ENCODE measurements at regions not wholly inside any gene's neighbourhood (a gene's known extent, or its start where the extent isn't known, plus 50 kb on each side); places are given as distances from the start of the nearest gene placed in this dataset.

DNA sequence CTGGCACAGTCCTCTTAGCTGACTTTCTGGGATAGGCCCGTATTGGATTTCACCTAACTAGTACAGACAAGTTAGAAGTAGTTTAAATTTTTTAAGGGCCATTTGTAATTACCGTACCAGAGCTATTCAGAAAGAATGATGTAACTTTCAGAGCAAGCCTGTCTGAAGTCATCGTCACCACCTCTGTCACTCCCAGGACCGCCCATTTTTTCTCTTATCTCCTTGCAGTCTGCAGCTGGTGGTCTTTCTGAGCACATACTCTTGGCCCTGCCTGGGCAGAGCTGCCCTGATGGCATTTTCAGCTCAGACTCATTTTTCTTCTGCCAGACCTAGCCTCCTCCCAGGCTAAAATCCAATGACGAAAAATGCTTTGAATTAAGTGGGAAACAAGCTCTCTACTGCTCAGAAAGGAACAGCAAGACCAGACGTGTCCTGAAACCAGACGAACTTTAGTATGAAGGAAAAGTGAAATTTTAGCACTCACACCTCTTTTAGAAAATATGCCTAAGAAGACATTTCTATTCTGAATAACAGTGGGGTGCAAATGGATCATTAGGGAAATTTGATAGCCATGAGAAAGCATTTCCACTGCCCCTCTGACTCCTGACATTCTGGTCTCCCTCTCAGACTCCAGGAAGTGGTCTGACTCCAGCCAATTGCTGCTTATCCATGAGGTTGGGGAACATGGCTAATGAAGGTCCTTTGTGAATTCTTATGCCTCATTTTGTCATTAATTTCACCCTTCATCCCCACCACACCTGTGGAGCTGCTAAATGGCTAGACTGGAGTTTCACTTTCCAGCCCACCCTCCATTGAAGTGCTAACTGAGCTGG lies 162.4 kb upstream of the GYPA start:
- no peak for DNase-seq (ENCODE audit: low read depth)

DNA sequence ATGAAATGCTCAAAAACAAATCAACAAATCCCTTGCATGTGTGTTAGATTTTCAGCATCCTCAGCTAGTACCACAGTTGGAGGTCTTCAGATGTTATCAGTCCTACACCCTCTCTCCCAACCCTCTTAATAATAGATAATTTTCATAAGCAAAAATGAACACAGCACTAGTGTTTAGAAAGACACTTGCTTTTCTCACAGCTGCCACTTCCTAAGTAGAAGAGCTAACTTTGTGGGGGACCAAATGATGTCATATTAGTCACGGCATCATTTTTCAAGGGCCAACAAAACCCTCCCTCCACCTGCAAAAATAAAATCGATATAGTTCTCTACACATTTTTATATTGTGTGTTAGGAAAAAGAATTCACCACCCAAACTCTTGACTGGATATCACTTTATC lies 163.5 kb upstream of the GYPA start:
- DNase-seq (ENCODE audit: low read depth), result no peak

DNA sequence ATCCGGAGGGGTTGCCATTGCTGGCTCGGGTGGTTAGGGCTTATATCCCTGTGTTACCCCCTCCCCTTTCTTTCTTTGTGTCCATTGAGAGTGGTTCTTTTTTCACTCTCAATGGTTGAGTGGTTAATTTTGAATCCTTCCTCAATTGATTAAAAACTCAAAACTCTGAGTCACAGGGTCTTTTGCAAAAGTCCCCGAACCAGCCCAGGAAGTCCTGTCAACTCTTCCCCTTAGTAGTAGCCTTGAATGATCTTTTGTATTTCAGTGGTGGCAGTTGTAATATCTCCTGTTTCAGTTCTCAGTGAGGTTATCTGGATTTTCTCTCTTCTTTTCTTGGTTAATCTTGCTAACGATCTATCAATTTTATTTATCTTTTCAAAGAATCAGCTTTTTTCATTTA lies 170.0 kb upstream of the GYPA start:
- no peak for DNase-seq (ENCODE audit: low read depth)

DNA sequence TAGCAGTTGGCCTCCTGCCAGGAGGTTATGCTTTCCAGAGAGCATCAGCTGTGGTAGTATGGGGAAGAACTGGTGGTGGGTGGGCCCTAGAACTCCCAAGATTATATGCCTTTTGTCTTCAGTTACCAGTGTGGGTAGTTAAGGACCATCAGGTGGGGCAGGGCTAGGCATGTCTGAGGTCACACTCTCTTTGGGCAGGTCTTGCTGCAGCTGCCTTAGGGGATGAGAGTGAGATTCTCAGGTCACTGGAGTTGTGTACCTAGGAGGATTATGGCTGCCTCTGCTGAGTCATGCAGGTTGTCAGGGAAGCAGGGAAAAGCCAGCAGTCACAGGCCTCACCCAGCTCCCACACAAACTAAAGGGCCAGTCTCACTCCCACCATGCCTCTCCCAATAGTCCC lies 172.9 kb upstream of the GYPA start:
- no peak for DNase-seq (ENCODE audit: low read depth)

DNA sequence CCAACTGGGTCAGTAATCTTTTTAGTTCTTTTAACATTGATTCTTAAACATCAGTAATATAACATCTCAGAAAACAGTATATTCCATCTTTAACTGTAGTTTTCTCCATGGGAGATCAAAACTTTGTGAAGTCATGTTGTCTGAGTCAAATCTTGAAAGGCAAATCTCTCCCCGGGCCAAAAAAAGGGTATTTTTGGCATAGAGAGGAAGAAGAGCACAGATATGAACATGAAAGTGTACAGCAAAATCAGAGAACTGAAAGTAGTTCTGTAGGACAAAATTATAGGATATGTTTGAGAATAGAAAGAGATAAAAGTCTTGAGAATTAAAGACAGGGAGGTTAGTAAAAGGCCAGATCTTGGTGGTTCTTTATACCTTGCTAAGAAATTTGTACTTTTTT lies 176.4 kb upstream of the GYPA start:
- DNase-seq (ENCODE audit: low read depth), result no peak

DNA sequence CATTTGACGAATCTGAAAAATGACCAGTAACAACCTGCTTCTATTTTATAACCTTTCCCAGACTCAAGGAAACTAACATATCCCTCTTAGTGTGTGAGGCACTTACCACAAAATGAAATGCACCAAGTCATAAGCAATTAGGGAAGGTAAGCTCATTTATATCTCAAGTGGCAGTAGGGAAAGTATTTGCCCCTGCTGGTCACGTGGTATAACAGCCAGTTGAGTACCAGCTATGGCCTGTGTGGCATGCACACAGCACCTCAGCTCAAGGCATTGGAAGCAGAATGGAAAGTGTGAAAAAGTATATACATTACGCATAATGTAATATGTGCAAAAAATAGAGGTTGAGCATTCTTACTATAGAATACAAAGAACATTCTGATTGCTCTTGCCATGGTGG lies 178.3 kb upstream of the GYPA start:
- DNase-seq (ENCODE audit: low read depth), result no peak

DNA sequence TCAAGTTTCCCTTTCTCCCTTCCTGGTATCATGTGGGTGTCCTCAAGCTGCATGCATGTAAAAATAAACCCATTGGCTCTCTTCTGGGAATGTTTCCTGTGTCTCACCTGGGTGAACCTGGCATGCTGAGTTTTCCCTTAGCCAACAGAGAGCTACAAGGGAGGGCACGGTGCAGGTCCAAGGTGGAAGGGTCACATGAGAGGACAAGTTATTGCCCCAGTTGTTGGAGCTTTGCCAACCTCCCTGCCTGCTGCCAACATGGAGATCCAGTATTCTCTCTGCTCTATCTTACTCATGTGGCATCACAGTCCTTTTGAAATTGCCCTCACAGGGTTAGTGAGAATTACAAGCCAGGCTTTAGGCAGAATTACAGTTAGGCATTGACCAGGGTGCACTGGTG lies 196.1 kb upstream of the GYPA start:
- no peak for DNase-seq (ENCODE audit: low read depth)

DNA sequence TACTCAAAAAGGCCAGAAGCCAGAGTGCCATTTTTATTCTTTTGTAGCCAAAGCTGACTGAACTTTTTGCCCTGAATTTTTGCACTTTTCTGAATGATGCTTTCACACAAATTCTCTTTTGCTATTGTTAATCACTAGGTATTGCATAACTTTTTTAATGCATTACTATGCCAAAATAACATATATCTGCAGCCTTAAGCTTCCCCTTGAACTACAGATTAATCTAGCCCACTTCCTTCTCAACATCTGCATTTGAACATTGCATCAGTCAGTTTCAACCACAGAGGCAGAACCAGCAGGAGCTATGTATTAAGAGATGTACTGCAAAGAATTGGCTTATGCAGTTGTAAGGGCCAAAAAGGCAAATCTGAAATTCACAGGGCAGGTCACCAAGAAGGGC lies 197.6 kb upstream of the GYPA start:
- DNase-seq (ENCODE audit: low read depth), result no peak

DNA sequence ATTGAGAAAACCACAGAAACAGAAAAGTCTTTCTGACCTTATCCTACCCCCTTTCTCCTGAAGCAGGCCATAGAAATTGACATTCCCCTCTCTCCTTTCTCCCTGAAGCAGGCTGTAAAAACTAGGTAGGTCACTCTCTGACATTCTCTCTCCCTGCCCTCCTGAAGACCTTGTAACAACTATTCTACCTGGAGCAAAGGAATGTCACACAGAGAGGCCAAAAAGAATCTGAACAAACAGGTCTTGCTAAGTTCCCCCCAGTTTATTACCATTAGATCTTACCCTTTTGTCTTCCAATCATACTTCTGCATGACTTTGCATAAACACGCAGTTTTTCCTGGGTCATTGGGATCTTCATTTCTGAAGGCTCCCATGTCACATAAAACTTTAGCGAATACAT lies 198.3 kb upstream of the GYPA start:
- DNase-seq (ENCODE audit: low read depth), result no peak

DNA sequence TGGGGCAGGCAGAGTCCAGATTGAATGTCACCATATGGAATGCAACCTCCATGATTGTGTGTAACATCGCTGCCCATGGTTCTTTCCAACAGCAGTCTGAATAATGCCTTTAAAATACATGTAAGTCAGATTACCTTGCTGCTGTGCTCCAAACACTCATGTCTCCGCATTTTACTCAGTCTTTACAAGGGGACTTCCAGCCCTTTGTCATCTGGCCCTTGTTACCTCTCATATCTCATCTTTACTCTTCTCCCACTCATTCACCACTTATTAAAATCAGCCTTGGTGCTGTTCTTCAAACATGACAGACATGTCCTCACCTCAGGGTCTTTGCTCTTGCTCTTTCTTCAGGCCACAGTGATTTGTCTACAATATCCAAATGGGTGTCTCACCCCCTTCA lies 200.4 kb upstream of the GYPA start:
- DNase-seq (ENCODE audit: low read depth), result no peak

DNA sequence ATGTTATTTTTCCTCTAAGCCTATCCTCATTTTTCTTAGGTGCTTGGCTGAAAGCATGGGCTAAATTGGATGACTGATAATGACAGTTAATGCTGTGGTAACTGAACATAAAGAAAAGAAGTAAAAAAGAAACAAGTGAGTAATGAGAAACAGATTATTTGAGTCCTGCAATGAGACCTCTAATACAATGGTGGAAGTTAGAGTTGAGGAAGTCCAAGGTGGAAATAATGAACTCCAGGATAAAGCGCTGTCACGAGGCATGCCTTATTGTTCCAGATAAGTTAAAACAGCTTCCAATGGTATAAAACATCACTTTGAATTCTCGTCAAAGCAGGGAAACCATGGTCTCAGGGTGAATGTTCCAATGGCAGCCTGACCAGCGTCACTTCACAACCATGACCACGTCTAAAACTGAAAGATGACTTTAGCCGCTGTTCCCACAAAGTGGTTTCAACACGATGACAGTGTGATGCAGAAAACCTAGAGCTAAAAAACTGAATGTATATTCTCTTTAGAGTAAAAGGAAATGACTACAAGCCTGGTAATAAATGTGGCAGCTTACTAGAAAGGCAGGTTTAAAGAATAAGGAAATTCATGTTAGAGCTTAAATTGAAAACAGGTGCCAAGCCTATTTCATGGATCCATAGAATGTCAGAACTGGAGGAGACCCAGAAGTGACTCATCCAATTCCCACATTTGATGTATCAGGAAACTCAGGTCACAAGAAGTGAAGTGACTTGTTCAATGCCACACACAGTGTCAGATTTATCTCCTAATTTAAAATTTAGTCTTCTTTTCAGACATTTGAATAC lies 202.6 kb upstream of the GYPA start:
- no peak for DNase-seq (ENCODE audit: low read depth)

DNA sequence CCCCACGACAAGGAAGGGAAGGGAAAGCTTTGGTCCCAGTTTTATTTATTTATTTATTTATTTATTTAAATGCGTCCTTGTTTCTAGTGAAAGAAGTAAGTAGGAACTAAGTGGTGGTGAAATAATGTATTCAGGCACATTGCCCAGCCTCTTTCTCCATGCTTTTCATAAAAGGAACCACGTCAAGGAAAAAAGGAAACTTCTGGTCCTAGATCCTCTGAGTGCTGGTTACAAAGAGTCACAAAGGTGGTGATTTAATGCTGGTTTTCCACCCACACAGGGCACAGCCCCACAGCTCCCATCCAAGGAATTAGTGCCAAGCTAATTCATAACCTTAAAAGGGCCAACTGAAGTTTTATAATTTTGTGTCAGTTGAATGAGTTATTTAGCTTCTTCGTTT lies 206.6 kb upstream of the GYPA start:
- no peak for DNase-seq (ENCODE audit: low read depth)

DNA sequence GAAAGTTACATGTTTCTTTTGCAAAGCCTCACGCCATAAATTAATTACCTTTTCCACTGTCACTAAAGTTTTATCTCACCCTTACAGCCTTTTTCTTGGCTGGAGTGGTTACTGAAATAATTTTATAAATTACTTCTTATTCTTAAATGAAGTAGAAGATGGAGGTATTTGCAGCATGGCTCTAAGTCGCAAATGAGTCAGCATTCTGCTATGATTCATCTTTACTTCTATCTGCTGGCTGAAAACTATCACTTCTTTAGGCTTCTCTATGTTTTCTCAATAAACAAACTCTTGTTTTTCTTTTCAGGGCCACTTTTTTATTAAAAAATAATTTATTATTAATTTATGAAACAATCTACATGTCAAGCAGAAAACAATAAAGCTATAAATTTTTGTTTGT lies 210.2 kb upstream of the GYPA start:
- no peak for DNase-seq (ENCODE audit: low read depth)

DNA sequence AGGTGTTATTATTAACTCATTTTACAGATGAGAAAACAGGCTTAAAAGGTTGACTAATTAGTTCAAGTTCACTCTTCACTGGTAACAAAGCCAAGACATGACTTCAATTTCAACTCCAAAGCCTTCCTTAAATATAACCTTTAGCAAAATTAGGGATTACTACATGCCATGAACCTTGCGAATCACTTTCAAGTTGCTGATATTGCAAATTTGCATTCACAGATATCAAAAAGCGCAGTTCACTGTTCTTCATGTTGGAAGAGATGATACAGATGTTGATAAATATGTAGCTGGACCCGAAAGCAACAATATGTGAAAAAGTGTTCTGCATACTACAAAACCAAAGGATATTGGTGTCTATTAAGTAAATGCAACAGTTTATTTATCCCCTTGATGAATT lies 210.8 kb upstream of the GYPA start:
- no peak for DNase-seq (ENCODE audit: low read depth)

DNA sequence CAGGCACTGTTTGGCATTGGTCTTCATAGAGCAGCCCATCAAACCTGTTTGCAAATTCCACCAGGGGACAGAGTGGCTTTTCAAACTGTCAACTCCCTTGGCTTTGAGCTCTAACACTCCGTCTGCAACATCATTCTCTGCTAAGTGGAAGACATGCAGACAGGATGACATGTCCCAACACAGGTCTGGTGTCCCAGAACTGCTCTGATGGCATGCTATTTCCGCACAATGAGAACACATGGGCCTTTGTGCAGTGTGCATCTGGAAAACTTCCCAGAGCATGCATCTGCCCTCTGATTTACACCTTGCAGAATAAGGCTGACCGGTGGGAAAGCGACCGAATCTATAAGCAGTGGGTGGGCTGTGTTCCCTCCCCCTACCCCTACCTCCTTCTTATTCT lies 212.8 kb upstream of the GYPA start:
- no peak for DNase-seq (ENCODE audit: low read depth)

DNA sequence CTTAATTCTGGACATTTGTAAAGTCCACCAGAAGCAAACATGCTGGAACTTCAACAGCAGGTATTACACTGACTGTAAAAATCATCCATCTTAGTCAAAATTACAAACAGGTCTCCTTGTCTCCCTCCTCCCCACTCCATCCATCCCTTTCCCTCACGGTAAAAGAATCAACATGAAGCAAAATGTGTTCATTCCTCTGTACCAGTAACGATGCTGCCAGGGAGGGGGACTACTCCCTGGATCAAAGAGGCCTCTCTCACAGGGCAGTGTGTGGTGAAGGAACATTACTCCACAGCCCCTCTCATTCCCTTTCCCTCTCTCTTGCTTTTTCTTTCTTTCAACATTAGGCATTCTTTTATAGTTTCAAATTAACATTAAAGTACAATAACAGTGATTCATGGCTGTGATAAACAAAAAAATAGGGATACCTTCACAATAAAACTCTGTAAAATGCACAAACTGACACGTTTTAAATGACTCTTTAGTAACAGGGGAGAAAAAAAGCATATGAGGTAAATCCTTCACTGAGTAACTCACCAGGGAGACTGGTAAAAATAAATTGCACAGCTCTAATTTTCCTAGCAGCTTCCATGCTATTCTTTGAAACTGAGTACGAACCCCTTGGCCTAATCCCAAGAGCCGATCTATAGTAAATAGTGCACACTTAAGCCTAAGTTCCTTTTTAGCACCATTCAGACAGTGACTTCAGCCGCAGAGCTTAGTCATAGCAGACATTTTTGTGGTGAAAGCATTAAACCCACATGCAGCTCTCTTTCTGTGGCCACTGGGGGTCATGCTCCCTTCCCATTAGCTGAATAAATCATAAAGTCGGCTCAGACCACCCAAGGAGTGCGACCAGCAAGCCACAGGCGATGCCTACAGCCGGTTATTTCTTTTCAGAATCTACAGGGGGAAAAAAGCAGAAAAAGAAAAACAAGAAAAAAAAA lies 215.6 kb upstream of the GYPA start:
- peak; percentile 34 for DNase-seq (ENCODE audit: low read depth)

DNA sequence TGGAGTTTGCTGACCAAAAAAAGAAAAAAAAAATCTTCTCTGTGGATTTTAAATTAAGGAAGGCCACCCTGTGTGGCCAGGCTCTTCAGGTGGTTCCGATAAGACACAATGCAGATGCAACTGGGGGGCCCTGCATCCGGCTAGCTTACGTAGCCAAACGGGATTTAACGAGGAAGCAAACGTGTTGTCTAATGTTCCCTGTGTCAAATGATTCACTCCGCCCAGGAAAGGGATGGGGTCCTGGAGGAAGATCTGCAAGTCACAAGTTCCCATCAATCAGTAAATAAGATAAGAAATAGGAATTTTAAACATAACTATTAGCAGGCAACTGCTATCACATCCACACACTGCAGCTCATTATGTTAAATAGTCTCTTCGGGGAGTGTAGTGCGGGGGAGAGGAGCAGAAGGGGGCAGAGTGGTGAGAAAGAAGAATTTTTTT lies 216.4 kb upstream of the GYPA start:
- no peak for DNase-seq (ENCODE audit: low read depth)

DNA sequence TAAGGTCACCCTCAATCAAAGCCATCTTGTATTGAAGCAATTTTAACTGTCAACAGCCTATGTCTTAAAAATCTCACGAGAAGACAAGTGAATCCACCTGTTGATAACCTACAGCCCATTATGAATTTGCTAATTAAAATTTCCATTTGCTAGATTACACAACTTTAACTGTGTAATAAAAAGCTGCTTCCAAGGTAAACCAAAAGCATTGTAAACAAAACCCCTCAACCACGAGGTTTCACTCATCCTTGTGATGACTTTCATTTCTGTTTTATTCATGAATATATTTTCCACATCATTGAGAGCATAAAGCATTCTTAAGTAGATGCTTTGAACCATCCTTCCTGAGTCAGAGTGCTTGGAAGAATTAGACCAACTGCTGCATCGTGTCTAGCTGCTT lies 217.5 kb upstream of the GYPA start:
- DNase-seq (ENCODE audit: low read depth), result no peak

DNA sequence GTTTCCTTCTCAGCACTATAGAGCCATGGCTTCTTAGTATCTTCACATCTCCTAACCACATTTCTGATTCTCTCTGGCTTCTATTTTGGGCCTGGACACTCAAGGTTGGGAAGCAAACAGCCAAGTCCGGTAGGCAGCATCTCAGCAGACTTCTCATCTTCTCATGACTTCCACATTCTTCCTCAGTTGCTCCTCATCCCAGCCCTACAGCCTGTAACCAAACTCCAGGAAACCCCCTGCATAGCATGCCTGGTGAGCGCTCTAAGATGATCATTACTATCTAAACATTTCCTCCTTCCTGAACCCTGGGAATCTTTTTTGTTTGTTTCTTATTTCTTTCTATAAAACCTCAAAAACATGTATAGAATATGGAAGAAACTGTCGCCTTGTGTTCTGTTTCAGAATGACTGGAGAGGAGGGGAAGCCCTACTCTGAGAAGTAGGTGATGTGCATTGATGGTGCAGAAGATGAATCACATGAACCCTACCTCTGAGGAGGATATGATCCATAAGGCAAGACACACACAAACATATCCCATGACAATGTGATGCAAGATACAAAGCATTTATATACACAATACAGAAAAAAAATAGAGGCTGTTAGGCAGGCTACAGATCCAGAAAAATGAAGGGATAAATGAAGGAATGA lies 219.8 kb upstream of the GYPA start:
- no peak for DNase-seq (ENCODE audit: low read depth)

DNA sequence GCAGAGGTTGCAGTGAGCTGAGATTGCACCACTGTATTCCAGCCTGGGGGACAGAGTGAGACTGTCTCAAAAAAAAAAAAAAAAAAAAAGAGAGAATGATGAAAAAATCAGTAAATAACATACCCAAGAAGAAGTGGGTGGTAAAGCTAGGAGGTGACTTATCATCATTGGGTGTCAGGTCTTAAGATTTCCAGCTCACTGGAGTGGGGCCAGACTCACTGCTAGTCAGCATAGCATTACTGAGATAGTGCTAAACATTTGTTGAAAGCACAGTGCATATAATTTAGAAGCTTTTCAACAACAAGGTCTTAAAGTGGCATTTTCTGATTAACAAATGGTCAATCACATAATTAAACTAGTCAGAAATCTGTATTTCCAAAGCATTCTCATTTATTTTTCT lies 221.8 kb upstream of the GYPA start:
- DNase-seq (ENCODE audit: low read depth), result no peak

DNA sequence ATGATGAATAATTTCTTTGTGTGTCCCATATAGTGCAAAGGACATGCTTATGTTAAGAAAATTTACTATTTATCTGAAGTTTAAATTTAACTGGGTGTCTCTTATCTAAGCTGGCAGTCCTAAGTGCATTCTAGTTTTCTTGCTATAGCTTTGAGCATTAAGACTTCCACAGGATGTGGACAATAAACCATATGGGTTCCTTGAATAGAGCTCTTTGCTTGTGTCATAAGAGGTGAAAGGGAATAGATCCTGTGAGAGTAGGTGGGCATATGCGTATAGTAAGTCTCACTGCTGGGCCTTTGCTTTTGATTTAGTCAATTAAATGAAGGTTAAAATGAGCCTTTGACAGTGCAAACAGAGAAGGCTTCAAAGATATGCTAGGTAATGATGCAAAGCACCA lies 223.4 kb upstream of the GYPA start:
- DNase-seq (ENCODE audit: low read depth), result no peak

DNA sequence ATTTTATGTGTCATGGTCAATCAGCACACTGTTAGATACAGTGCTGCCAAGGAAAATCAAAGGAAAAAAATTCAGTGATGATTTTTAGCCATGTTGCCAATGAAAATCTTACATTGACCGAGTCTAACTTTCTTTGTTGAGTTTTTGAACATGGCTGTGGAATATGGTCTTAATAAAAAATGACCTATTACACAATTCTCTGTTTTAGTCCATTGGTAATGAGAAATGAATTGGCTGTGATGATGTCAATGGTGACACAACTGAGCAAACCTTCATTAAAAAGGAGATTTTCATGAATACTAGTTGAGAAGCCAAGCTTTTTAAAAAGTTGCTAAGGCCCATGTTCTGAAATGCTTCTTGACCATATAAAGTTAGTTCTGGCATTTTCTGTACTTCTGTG lies 225.9 kb upstream of the GYPA start:
- DNase-seq (ENCODE audit: low read depth), result no peak

Measured in GM04504 (cell line).